ENCODE measurements at regions not wholly inside any gene's neighbourhood (a gene's known extent, or its start where the extent isn't known, plus 50 kb on each side); places are given as distances from the start of the nearest gene placed in this dataset.
"Not testable (repeated sequence)": the region's sequence is repeated elsewhere in the genome, so short reads cannot be mapped to it uniquely, and the experiment has no call there.

GRCh38 chr6:23503173-23503572, 622.8 kb upstream of the NRSN1 start:
- DNase-seq (ENCODE audit: low spot score): no peak

- no peak for DNase-seq (ENCODE audit: low spot score)
Measured at GRCh38 chr6:23505026-23505425, 621.0 kb upstream of the NRSN1 start.

GRCh38 chr6:23510778-23511510, 615.1 kb upstream of the NRSN1 start:
- DNase-seq (ENCODE audit: low spot score): no peak

- no peak for DNase-seq (ENCODE audit: low spot score)
Measured at GRCh38 chr6:23511817-23512216, 614.2 kb upstream of the NRSN1 start.

GRCh38 chr6:23518294-23518693, 607.7 kb upstream of the NRSN1 start:
- no peak for DNase-seq (ENCODE audit: low spot score)

GRCh38 chr6:23522792-23523547, 603.0 kb upstream of the NRSN1 start:
- no peak for DNase-seq (ENCODE audit: low spot score)

- no peak for DNase-seq (ENCODE audit: low spot score)
Measured at GRCh38 chr6:23523771-23524170, 602.2 kb upstream of the NRSN1 start.

- DNase-seq (ENCODE audit: low spot score): no peak
Measured at GRCh38 chr6:23524548-23524947, 601.5 kb upstream of the NRSN1 start.

- DNase-seq (ENCODE audit: low spot score): peak; percentile 48
Measured at GRCh38 chr6:23526526-23526925, 599.5 kb upstream of the NRSN1 start.

- DNase-seq (ENCODE audit: low spot score): no peak
Measured at GRCh38 chr6:23529902-23530301, 596.1 kb upstream of the NRSN1 start.

- DNase-seq (ENCODE audit: low spot score): no peak
Measured at GRCh38 chr6:23531666-23532065, 594.3 kb upstream of the NRSN1 start.

GRCh38 chr6:23532227-23532626, 593.8 kb upstream of the NRSN1 start:
- DNase-seq (ENCODE audit: low spot score): peak; percentile 27

- peak; percentile 82 for DNase-seq (ENCODE audit: low spot score)
Measured at GRCh38 chr6:23533311-23533710, 592.7 kb upstream of the NRSN1 start.

- DNase-seq (ENCODE audit: low spot score): peak; percentile 28
Measured at GRCh38 chr6:23533944-23534343, 592.1 kb upstream of the NRSN1 start.

GRCh38 chr6:23534351-23534750, 591.7 kb upstream of the NRSN1 start:
- no peak for DNase-seq (ENCODE audit: low spot score)

GRCh38 chr6:23535101-23535500, 590.9 kb upstream of the NRSN1 start:
- DNase-seq (ENCODE audit: low spot score): no peak

- DNase-seq (ENCODE audit: low spot score): no peak
Measured at GRCh38 chr6:23537828-23538227, 588.2 kb upstream of the NRSN1 start.

GRCh38 chr6:23547851-23548250, 578.2 kb upstream of the NRSN1 start:
- peak; percentile 42 for DNase-seq (ENCODE audit: low spot score)

- DNase-seq (ENCODE audit: low spot score): not testable (repeated sequence)
Measured at GRCh38 chr6:23554953-23555352, 571.1 kb upstream of the NRSN1 start.

- no peak for DNase-seq (ENCODE audit: low spot score)
Measured at GRCh38 chr6:23559587-23560343, 566.2 kb upstream of the NRSN1 start.

GRCh38 chr6:23561732-23562131, 564.3 kb upstream of the NRSN1 start:
- DNase-seq (ENCODE audit: low spot score): no peak

GRCh38 chr6:23562554-23562953, 563.5 kb upstream of the NRSN1 start:
- DNase-seq (ENCODE audit: low spot score): no peak

GRCh38 chr6:23563323-23563722, 562.7 kb upstream of the NRSN1 start:
- peak; percentile 15 for DNase-seq (ENCODE audit: low spot score)

All from kidney tubule cell (primary cell).